ENCODE measurements at regions not wholly inside any gene's neighbourhood (a gene's known extent, or its start where the extent isn't known, plus 50 kb on each side); places are given as distances from the start of the nearest gene placed in this dataset.

DNA sequence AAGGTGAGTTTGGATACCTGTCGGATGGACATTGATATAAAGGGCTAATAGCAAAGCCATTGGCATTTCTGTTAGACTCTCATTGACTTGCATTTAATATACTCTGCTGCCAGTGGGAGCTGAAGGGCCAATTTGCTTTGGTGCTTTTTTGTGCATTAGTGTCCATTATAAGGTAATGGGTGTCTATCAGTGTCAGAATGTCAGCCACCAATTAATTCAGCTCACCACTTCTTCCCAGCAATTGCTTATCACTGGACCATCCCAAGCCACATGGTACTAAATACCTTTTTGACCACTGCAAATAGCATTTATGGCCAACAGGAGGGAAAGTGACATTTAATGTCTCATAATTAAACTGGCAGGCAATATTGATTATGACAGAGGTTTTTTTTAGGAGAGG lies 317.8 kb downstream of the TEX29 start:
- H3K4me3 ChIP-seq = no peak overlapping the region
- no peaks in the 10 kb centered on the region for H3K36me3 ChIP-seq
- intact Hi-C loops (cut with micrococcal nuclease) = no loop called here
- DNase-seq = no peak
- H3K27me3 ChIP-seq (ENCODE audit: low read depth) = peaks cover 81% of the 10 kb centered on the region
- H3K27ac ChIP-seq (replicated peaks) = no peak overlapping the region
- TF ChIP-seq, protein P1, sequence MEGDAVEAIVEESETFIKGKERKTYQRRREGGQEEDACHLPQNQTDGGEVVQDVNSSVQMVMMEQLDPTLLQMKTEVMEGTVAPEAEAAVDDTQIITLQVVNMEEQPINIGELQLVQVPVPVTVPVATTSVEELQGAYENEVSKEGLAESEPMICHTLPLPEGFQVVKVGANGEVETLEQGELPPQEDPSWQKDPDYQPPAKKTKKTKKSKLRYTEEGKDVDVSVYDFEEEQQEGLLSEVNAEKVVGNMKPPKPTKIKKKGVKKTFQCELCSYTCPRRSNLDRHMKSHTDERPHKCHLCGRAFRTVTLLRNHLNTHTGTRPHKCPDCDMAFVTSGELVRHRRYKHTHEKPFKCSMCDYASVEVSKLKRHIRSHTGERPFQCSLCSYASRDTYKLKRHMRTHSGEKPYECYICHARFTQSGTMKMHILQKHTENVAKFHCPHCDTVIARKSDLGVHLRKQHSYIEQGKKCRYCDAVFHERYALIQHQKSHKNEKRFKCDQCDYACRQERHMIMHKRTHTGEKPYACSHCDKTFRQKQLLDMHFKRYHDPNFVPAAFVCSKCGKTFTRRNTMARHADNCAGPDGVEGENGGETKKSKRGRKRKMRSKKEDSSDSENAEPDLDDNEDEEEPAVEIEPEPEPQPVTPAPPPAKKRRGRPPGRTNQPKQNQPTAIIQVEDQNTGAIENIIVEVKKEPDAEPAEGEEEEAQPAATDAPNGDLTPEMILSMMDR (IDR thresholded peaks at IDR 0.05; ENCODE audit: borderline replicate concordance) = no peak
- H3K4me1 ChIP-seq = no peaks in the 10 kb centered on the region
- no peaks in the 10 kb centered on the region for H3K9me3 ChIP-seq (replicated peaks)

DNA sequence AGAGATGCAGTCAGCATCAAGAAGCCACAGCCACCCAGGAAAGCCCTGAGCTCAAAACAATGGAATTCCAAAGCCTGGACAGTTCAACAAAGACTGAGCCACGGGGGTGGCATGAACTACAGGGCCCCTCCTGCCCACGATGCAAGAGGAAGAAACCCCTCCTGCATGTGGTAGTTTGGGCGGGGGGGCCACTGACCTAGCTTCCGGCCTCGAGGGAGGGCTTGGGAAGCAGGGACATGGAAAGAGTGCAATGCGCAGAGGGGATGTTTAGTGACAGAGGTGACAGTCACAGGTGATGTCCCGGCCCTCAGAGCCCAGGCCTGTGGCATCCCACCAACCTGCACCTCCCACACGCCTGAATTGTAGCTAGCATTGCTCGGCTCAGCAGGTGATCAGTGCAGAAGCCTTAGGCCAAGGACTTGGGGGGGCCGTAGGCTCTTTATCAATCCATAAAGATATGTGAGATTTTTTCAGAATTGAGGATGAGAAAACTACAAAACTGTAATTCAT lies 318.8 kb downstream of the TEX29 start:
- DNase-seq = no peak
- Histone ChIP-seq H3K27ac (replicated peaks) (no peak overlapping the region), H3K27me3 (ENCODE audit: low read depth) (peaks cover 76% of the 10 kb centered on the region), H3K4me3 (no peak overlapping the region), H3K36me3 (no peaks in the 10 kb centered on the region), H3K4me1 (no peaks in the 10 kb centered on the region), H3K9me3 (replicated peaks) (no peaks in the 10 kb centered on the region)
- TF ChIP-seq, protein P1 (IDR thresholded peaks at IDR 0.05; ENCODE audit: borderline replicate concordance) = no peak
- intact Hi-C loops (cut with micrococcal nuclease) = no loop called here

DNA sequence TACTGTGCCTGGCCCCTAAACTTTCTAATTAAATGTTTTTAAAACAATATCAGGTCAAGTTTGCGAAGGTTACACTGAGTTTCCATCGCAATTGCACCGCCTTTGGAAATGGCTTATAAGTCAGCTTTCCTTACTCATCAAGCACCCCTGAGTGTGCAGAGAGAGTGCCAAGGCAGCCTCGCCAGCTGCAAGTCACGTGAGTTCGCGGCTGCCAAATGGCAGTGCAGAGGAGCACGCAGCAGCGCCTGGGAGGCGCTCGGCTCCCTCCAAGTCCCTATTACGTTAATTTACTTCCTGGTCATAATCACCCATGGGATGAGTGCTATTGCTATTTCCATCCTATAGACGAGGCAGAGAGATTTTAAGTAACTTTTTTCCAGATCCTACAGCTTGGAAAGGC lies 319.6 kb downstream of the TEX29 start:
- no peak overlapping the region for H3K4me3 ChIP-seq
- no peaks in the 10 kb centered on the region for H3K9me3 ChIP-seq (replicated peaks)
- H3K36me3 ChIP-seq = no peaks in the 10 kb centered on the region
- intact Hi-C loops (cut with micrococcal nuclease) = no loop called here
- H3K27me3 ChIP-seq (ENCODE audit: low read depth) = peaks cover 73% of the 10 kb centered on the region
- TF ChIP-seq, protein P1 (IDR thresholded peaks at IDR 0.05; ENCODE audit: borderline replicate concordance) = no peak
- no peak for DNase-seq
- no peaks in the 10 kb centered on the region for H3K4me1 ChIP-seq
- no peak overlapping the region for H3K27ac ChIP-seq (replicated peaks)

DNA sequence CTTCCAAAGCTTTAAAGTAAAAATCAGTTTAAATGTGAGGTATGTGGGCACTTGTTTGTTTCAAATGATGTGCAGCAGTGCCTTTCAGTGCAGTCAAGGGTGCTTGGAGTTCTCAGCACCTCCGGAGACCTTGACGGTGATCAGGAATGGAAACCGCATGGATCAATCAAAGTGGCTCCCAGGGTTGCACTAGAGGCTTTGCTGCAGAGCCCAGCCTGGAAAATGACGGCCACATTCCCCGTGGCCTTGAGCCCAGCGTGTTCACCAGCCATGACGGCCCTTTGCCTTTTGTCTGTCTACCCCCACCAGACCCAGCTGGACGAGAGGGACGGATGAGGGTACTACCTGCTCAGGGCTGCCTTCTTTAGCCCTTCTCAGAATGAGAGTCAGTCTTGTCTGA lies 320.0 kb downstream of the TEX29 start:
- DNase-seq = no peak
- H3K36me3 ChIP-seq = no peaks in the 10 kb centered on the region
- no peaks in the 10 kb centered on the region for H3K4me1 ChIP-seq
- no peak overlapping the region for H3K4me3 ChIP-seq
- TF ChIP-seq, protein P1 (IDR thresholded peaks at IDR 0.05; ENCODE audit: borderline replicate concordance) = no peak
- intact Hi-C loops (cut with micrococcal nuclease) = no loop called here
- no peaks in the 10 kb centered on the region for H3K9me3 ChIP-seq (replicated peaks)
- H3K27me3 ChIP-seq (ENCODE audit: low read depth) = peaks cover 73% of the 10 kb centered on the region
- H3K27ac ChIP-seq (replicated peaks) = no peak overlapping the region

DNA sequence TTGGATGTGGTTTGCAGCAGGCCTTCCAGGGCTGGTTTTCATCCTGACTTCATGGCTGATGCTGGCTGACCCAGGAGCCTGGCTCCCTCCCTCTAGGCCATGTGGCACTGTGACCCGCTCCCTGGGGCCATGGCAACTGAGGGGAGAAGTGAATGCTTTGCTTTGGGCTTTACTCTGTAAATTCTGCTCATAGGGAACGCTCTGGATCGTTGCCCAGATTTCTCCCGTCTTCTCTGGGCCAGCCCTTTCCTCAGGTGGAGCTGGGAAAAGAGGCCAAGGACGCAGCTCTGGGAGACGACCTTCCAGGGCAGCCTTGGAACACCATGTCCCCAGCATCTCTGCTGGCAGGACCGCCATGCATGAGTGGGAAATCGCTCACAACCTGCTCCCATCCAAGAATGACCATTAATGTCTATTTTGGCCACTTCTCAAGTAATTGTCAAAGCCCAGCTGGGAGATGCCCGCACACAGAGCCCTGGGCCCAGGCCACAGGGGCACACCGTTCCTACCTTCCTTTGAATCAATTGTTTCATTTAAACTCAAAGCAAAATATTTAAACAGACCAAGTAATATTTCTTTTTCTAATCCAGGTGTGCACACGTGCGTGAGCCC lies 321.8 kb downstream of the TEX29 start:
- no peak for DNase-seq
- Histone ChIP-seq H3K4me1 (no peaks in the 10 kb centered on the region), H3K36me3 (no peaks in the 10 kb centered on the region), H3K9me3 (replicated peaks) (no peaks in the 10 kb centered on the region), H3K27me3 (ENCODE audit: low read depth) (peaks cover 66% of the 10 kb centered on the region), H3K4me3 (no peak overlapping the region), H3K27ac (replicated peaks) (no peak overlapping the region)
- intact Hi-C loops (cut with micrococcal nuclease) = no loop called here
- TF ChIP-seq, protein P1 (IDR thresholded peaks at IDR 0.05; ENCODE audit: borderline replicate concordance) = no peak
